ENCODE measurements at regions not wholly inside any gene's neighbourhood (a gene's known extent, or its start where the extent isn't known, plus 50 kb on each side); places are given as distances from the start of the nearest gene placed in this dataset.

DNA sequence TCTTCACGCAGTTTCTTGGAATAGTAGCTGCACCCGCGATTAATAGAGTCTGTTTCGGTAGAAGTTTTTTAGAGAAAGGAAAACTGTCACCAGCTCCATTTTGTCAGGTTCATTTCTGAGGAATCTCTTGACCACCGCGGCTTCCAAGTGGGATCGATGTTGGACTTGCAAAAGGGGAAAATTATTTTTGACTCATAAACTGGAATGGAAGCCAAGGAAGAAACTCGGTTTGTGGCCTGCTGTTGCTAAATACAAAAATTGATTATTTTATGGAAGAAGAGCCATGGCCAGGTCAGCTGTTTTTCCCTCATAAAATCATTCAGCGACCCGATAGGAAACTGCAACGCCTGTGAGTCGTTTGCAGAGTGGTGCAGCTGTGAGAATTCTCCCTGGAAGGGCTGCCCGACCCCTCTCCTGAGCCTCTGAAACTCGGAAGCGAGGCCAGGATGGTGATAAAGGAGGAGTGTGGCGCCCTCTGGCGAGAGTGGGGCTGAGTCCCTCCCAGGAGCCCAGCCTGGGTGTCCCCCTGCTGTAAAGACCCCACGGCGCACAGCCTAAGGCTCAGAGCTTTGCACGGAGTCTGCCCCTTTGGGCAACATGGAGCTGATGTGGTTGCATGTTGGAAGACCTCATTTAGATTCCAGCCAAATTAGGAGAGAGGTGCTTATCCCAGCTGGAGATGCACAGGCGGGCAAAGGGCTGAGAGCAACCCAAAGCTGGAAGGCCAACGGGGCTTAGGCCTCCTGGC, 83.6 kb upstream of the SLC25A33 start (continued):
- peak; percentile 51; the same call in 1 of the 2 replicates for TF ChIP-seq ZNF788 (CRISPR knock-in tag; IDR thresholded peaks at IDR 0.05; ENCODE audit: borderline replicate concordance)
- peak; percentile 67; the same call in 1 of the 2 replicates for TF ChIP-seq SMAD3 (CRISPR knock-in tag; IDR thresholded peaks at IDR 0.05)
- no peak for TF ChIP-seq MED8 (CRISPR knock-in tag; IDR thresholded peaks at IDR 0.05; ENCODE audit: insufficient replicate concordance)
- TF ChIP-seq, protein P1, sequence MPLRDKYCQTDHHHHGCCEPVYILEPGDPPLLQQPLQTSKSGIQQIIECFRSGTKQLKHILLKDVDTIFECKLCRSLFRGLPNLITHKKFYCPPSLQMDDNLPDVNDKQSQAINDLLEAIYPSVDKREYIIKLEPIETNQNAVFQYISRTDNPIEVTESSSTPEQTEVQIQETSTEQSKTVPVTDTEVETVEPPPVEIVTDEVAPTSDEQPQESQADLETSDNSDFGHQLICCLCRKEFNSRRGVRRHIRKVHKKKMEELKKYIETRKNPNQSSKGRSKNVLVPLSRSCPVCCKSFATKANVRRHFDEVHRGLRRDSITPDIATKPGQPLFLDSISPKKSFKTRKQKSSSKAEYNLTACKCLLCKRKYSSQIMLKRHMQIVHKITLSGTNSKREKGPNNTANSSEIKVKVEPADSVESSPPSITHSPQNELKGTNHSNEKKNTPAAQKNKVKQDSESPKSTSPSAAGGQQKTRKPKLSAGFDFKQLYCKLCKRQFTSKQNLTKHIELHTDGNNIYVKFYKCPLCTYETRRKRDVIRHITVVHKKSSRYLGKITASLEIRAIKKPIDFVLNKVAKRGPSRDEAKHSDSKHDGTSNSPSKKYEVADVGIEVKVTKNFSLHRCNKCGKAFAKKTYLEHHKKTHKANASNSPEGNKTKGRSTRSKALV (CRISPR knock-in tag; IDR thresholded peaks at IDR 0.05): 0 out of 2 replicates have a peak, but pooled peaks have one; percentile 26
- 0 out of 2 replicates have a peak, but pooled peaks have one; percentile 31 for TF ChIP-seq TBX2 (CRISPR knock-in tag; IDR thresholded peaks at IDR 0.05; ENCODE audit: borderline replicate concordance)
- TF ChIP-seq U2AF1 (optimal IDR thresholded peaks at IDR 0.05; ENCODE audit: low read depth, low read length): no peak
- TF ChIP-seq, protein P2, sequence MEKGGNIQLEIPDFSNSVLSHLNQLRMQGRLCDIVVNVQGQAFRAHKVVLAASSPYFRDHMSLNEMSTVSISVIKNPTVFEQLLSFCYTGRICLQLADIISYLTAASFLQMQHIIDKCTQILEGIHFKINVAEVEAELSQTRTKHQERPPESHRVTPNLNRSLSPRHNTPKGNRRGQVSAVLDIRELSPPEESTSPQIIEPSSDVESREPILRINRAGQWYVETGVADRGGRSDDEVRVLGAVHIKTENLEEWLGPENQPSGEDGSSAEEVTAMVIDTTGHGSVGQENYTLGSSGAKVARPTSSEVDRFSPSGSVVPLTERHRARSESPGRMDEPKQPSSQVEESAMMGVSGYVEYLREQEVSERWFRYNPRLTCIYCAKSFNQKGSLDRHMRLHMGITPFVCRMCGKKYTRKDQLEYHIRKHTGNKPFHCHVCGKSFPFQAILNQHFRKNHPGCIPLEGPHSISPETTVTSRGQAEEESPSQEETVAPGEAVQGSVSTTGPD (CRISPR knock-in tag; IDR thresholded peaks at IDR 0.05): no peak

DNA sequence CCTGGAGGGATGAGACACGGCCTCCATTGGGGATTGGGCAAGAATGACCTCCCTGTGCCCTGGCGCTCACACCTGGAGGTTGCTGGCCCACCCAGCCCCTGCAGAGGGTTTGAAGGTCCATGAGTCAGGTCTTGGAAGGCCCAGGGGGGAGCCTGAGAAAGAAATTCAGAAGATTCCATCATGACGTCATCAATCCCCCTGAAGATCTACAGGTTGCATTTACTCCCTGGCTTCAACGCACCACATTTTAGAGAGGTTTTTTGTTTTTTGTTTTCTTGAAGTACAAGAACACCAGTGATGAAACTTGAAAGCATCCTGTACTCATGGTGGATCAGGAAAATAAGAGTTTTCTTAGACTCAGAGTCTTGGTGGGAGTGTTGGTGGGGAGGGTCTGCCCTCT, 82.4 kb upstream of the SLC25A33 start:
- H3K4me2 ChIP-seq (ENCODE audit: low read depth, low read length): no peak overlapping the region
- DNase-seq (ENCODE audit: low spot score) (no peak), FAIRE-seq (no peak), ATAC-seq (no peak)
- no peak overlapping the region for H2AFZ ChIP-seq (ENCODE audit: low read length)
- BruUV-seq (replicated peaks): no TSS peak
- H3K4me1 ChIP-seq (ENCODE audit: insufficient read depth, low read length): peaks cover 41% of the 10 kb centered on the region
- ChIA-PET CTCF (ENCODE audit: low intra/inter-chr PET ratio, low total read pairs) (interaction anchor here (2.3 to 3.9 kb wide), 3 partner anchors 28 to 190 kb away, joined by 9 to 42 read pairs (median 28); no protein-coding TSS in a partner anchor), POLR2A (no interaction called here)
- H3K79me2 ChIP-seq (ENCODE audit: insufficient read depth, low read length): no peaks in the 10 kb centered on the region
- in situ Hi-C loops (cut with HindIII; ENCODE audit: extremely low pct_ligation_motif_present, low pct_unique_long_range_greater_than_20kb): loop anchor here (5.0 kb wide), 1 partner anchor 170 kb away; no protein-coding TSS in a partner anchor
- H3K27me3 ChIP-seq (ENCODE audit: control insufficient read depth in 1 of 2, insufficient read depth in 2 of 2, low read length in 2 of 2): peaks cover 0 to 16% of the 10 kb centered on the region in 2 experiments; a peak in 2 of 5 replicates
- 55% methylated on average over 3 of the region's 4 CpGs for WGBS (ENCODE audit: low lambda C conversion rate)
- no peaks in the 10 kb centered on the region for H4K20me1 ChIP-seq (ENCODE audit: insufficient read depth, low read length)
- intact Hi-C loops (cut with micrococcal nuclease; ENCODE audit: unreplicated experiment): no loop called here
- H3K36me3 ChIP-seq (replicated peaks in 1 of 2; ENCODE audit: control insufficient read depth in 1 of 2, insufficient read depth in 2 of 2, low read length in 2 of 2): no peaks in the 10 kb centered on the region
- H3K9ac ChIP-seq (ENCODE audit: insufficient read depth, low read depth, low read length): no peak overlapping the region
- no peak overlapping the region for H3K4me3 ChIP-seq (replicated peaks in 1 of 3; ENCODE audit: insufficient read depth in 1 of 3, low read depth in 2 of 3, low read length in 3 of 3)
- no peak overlapping the region for H3K27ac ChIP-seq (ENCODE audit: extremely low read length, insufficient read depth, low read length)
- no peaks in the 10 kb centered on the region for H3K9me3 ChIP-seq (ENCODE audit: low read length)
- TF ChIP-seq ZSCAN25 (CRISPR knock-in tag; IDR thresholded peaks at IDR 0.05): no peak
- no peak for TF ChIP-seq ATF1 (CRISPR knock-in tag; IDR thresholded peaks at IDR 0.05)
- no peak for TF ChIP-seq GATAD2A (CRISPR knock-in tag; IDR thresholded peaks at IDR 0.05)
- TF ChIP-seq, protein P3, sequence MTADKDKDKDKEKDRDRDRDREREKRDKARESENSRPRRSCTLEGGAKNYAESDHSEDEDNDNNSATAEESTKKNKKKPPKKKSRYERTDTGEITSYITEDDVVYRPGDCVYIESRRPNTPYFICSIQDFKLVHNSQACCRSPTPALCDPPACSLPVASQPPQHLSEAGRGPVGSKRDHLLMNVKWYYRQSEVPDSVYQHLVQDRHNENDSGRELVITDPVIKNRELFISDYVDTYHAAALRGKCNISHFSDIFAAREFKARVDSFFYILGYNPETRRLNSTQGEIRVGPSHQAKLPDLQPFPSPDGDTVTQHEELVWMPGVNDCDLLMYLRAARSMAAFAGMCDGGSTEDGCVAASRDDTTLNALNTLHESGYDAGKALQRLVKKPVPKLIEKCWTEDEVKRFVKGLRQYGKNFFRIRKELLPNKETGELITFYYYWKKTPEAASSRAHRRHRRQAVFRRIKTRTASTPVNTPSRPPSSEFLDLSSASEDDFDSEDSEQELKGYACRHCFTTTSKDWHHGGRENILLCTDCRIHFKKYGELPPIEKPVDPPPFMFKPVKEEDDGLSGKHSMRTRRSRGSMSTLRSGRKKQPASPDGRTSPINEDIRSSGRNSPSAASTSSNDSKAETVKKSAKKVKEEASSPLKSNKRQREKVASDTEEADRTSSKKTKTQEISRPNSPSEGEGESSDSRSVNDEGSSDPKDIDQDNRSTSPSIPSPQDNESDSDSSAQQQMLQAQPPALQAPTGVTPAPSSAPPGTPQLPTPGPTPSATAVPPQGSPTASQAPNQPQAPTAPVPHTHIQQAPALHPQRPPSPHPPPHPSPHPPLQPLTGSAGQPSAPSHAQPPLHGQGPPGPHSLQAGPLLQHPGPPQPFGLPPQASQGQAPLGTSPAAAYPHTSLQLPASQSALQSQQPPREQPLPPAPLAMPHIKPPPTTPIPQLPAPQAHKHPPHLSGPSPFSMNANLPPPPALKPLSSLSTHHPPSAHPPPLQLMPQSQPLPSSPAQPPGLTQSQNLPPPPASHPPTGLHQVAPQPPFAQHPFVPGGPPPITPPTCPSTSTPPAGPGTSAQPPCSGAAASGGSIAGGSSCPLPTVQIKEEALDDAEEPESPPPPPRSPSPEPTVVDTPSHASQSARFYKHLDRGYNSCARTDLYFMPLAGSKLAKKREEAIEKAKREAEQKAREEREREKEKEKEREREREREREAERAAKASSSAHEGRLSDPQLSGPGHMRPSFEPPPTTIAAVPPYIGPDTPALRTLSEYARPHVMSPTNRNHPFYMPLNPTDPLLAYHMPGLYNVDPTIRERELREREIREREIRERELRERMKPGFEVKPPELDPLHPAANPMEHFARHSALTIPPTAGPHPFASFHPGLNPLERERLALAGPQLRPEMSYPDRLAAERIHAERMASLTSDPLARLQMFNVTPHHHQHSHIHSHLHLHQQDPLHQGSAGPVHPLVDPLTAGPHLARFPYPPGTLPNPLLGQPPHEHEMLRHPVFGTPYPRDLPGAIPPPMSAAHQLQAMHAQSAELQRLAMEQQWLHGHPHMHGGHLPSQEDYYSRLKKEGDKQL (CRISPR knock-in tag; IDR thresholded peaks at IDR 0.05; ENCODE audit: low read depth): no peak
- peak; percentile 97 for TF ChIP-seq ATF7 (IDR thresholded peaks at IDR 0.05)
- TF ChIP-seq ATF7 (CRISPR knock-in tag; IDR thresholded peaks at IDR 0.05): no peak
- TF ChIP-seq CC2D1A (CRISPR knock-in tag; IDR thresholded peaks at IDR 0.05): no peak
